ENCODE measurements at regions not wholly inside any gene's neighbourhood (a gene's known extent, or its start where the extent isn't known, plus 50 kb on each side); places are given as distances from the start of the nearest gene placed in this dataset.

- TF ChIP-seq SMAD5 (IDR thresholded peaks at IDR 0.05; ENCODE audit: low read depth) (no peak), SMC3 (IDR thresholded peaks at IDR 0.05; ENCODE audit: borderline replicate concordance, low read length) (no peak), CBX5 (IDR thresholded peaks at IDR 0.05; ENCODE audit: low read depth) (no peak), RAD51 (IDR thresholded peaks at IDR 0.05) (no peak), EP300 (IDR thresholded peaks at IDR 0.05; ENCODE audit: borderline replicate concordance in 1 of 2, control insufficient read depth in 1 of 2, low read depth in 2 of 2, low read length in 2 of 2) (no peak), RFX5 (IDR thresholded peaks at IDR 0.05; ENCODE audit: low read depth, low read length) (no peak), POLR2AphosphoS5 (IDR thresholded peaks at IDR 0.05; ENCODE audit: low read length) (no peak), HDGF (IDR thresholded peaks at IDR 0.05) (no peak)
These were observed 146.8 kb downstream of the TFAP2B start for GRCh38 chr6:50965495-50965894.

Measured in GM12878 (cell line).